ENCODE measurements at regions not wholly inside any gene's neighbourhood (a gene's known extent, or its start where the extent isn't known, plus 50 kb on each side); places are given as distances from the start of the nearest gene placed in this dataset.

DNA sequence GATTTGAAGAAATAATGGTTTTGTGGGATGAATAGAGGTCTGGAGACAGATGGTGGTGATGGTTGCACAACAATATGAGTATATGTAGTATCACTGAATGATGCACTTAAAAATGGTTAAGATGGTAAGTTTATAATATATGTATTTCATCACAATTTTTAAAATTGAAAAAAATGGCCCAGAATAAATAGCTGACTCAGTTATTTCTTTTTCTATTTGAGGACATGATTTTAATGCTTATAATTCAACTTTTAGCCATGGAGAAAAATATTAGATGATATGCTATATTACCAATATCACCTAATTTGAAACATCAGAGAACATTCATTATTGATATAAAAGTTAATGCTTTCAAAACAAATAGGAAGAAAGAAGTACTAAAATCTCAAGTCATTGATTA lies 339.8 kb upstream of the LINC00305 start (continued):
- TF ChIP-seq MGA (IDR thresholded peaks at IDR 0.05) (no peak), ZBTB7A (IDR thresholded peaks at IDR 0.05; ENCODE audit: borderline replicate concordance, control insufficient read depth, low read depth, low read length) (no peak), ZNF699 (CRISPR knock-in tag; IDR thresholded peaks at IDR 0.05; ENCODE audit: insufficient replicate concordance) (no peak), GABPB1 (CRISPR knock-in tag; IDR thresholded peaks at IDR 0.05) (no peak), RBM14 (IDR thresholded peaks at IDR 0.05; ENCODE audit: borderline replicate concordance, insufficient read depth, low read depth, low read length) (no peak), NR2F6 (CRISPR knock-in tag; IDR thresholded peaks at IDR 0.05) (no peak), MAFG (tag; conservative IDR thresholded peaks at IDR 0.05) (0 out of 2 replicates have a peak, but pooled peaks have one; percentile 10), HMBOX1 (IDR thresholded peaks at IDR 0.05) (no peak), MAFK (IDR thresholded peaks at IDR 0.05; ENCODE audit: low read length) (peak; percentile 40; the same call in 1 of the 2 replicates), RB1 (IDR thresholded peaks at IDR 0.05; ENCODE audit: low read depth) (no peak), ASH1L (IDR thresholded peaks at IDR 0.05; ENCODE audit: borderline replicate concordance, low read depth, partially characterized antibody) (no peak), C11orf30 (IDR thresholded peaks at IDR 0.05; ENCODE audit: low read depth) (peak; percentile 28; the same call in 1 of the 2 replicates), TAF1 (IDR thresholded peaks at IDR 0.05; ENCODE audit: control insufficient read depth, extremely low read depth, insufficient read depth, low read length, severe bottlenecking) (no peak), CC2D1A (IDR thresholded peaks at IDR 0.05) (no peak), MXI1 (IDR thresholded peaks at IDR 0.05; ENCODE audit: low read depth, low read length) (no peak), MAFF (IDR thresholded peaks at IDR 0.05; ENCODE audit: low read length) (peak; percentile 18; the same call in 1 of the 2 replicates)

Measured in K562 (cell line).